D721Med (cell line): ENCODE measurements at regions not wholly inside any gene's neighbourhood (a gene's known extent, or its start where the extent isn't known, plus 50 kb on each side); places are given as distances from the start of the nearest gene placed in this dataset.

ENCODE experiments used
- DNase-seq: peaks from one replicate; pipeline ENCODE4 v3.0.0; 2011; ENCODE audit warnings: low spot score; ENCODE audit not compliant: insufficient read length
- FAIRE-seq: peaks from 2 replicates; lab custom pipeline; 2011; peaks lifted over from hg19 to GRCh38; lab: Jason Lieb, UNC
- TF ChIP-seq, protein P1 (sequence below): IDR thresholded peaks from 2 replicates; pipeline ENCODE4 v1.5.1; 2012; ENCODE audit warnings: mild to moderate bottlenecking, control low read depth; ENCODE audit not compliant: insufficient read depth; ENCODE audit errors: missing control alignments

DNA sequence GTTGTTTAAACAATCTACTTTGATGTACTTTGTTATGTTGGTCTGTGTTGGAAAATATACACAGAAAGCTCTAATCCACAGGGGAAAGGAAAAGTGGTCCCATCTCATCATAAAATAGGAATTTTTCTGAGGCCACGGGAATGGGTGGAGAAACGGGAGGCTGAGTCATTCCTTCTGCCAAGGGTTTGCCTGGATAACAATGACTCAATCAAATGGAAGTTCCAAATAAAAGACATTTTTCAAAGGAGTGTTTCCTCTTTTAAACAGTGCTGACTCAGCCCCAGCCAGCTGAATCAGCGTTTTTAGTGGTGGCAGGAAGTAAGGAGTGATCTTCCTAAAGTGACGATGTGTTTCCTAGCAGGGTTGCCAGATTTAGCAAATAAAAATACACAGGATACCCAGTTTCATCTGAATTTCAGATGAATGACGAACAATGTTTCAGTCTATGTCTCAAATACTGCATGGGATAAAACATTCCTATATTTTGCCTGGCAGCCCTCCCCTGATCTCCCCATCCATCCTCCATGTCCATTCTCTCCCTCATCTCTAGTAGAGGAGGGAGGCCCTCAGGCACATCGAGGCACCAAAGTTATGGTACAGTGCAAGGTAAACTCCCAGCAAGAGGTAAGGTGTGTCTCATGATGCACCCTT lies 345.4 kb upstream of the GATB start:
- TF ChIP-seq, protein P1, sequence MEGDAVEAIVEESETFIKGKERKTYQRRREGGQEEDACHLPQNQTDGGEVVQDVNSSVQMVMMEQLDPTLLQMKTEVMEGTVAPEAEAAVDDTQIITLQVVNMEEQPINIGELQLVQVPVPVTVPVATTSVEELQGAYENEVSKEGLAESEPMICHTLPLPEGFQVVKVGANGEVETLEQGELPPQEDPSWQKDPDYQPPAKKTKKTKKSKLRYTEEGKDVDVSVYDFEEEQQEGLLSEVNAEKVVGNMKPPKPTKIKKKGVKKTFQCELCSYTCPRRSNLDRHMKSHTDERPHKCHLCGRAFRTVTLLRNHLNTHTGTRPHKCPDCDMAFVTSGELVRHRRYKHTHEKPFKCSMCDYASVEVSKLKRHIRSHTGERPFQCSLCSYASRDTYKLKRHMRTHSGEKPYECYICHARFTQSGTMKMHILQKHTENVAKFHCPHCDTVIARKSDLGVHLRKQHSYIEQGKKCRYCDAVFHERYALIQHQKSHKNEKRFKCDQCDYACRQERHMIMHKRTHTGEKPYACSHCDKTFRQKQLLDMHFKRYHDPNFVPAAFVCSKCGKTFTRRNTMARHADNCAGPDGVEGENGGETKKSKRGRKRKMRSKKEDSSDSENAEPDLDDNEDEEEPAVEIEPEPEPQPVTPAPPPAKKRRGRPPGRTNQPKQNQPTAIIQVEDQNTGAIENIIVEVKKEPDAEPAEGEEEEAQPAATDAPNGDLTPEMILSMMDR: no peak
- FAIRE-seq: no peak
- DNase-seq: no peak

- FAIRE-seq: no peak
- DNase-seq: no peak
- TF ChIP-seq, protein P1: no peak
Measured at GRCh38 chr4:152104901-152105357, 344.1 kb upstream of the GATB start.

GRCh38 chr4:152104356-152104755 lies 343.5 kb upstream of the GATB start:
- FAIRE-seq: no peak
- DNase-seq: no peak
- TF ChIP-seq, protein P1: no peak

GRCh38 chr4:152103181-152103901 lies 342.5 kb upstream of the GATB start:
- TF ChIP-seq, protein P1: no peak
- DNase-seq (no peak), FAIRE-seq (no peak)

GRCh38 chr4:152102436-152103000 lies 341.7 kb upstream of the GATB start:
- FAIRE-seq (no peak), DNase-seq (no peak)
- TF ChIP-seq, protein P1: no peak

- DNase-seq (no peak), FAIRE-seq (no peak)
- TF ChIP-seq, protein P1: no peak
Measured at GRCh38 chr4:152101556-152102435, 341.0 kb upstream of the GATB start.
